SH-SY5Y (cell line): ENCODE measurements at regions not wholly inside any gene's neighbourhood (a gene's known extent, or its start where the extent isn't known, plus 50 kb on each side); places are given as distances from the start of the nearest gene placed in this dataset.

Source experiments
- GATA2 ChIP-seq: IDR thresholded peaks from 2 replicates; pipeline ENCODE4 v1.6.1; 2011; ENCODE audit warnings: mild to moderate bottlenecking, low read depth, low read length
- GATA3 ChIP-seq: IDR thresholded peaks from 2 replicates; pipeline ENCODE4 v1.6.1; 2011; ENCODE audit warnings: low read depth, mild to moderate bottlenecking, low read length, moderate library complexity

DNA sequence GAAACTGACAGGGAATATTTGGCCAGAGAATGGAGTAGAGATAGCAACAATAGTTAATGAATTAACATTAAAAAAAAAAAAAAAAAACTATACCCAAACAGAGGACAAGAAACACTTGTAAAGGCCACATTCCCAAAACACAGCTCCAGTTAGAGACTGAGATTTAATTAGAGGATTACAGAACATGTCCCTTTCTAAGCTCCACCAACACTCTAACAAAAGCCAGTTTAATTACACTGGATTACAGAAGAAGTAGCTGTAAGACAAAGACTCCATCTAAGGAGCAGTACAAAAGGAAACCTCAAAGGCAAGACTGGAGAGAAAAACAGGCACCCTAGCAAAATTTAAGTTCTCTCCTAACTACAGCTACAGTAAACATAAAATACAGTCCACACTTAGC lies 1247.7 kb upstream of the AGA start:
- no peak for TF ChIP-seq GATA2
- no peak for TF ChIP-seq GATA3

DNA sequence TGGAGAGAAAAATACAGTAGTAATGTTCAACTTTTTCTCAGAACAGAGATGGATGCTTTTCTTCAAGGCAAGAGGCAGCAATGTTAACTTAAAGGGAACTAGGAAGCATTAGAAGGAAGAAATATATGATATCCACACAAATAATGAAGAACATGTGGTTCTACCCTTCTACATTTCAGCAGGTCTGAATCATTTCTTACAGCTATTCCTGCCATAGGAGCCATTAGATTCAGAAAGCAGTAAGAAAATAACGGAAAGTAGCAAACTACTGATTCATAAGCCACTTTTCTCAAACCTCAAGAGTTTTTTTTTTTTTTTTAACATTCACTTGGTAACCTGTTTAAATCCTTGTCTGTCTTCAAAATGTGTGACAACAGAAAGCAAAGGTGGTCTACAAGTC lies 1251.6 kb upstream of the AGA start:
- no peak for TF ChIP-seq GATA2
- TF ChIP-seq GATA3 = no peak

- TF ChIP-seq GATA3 (no peak), GATA2 (no peak)
Measured at GRCh38 chr4:178696515-178696914, 1254.3 kb upstream of the AGA start.

- TF ChIP-seq GATA3 (no peak), GATA2 (no peak)
Measured at GRCh38 chr4:178712486-178712885, 1270.2 kb upstream of the AGA start.

DNA sequence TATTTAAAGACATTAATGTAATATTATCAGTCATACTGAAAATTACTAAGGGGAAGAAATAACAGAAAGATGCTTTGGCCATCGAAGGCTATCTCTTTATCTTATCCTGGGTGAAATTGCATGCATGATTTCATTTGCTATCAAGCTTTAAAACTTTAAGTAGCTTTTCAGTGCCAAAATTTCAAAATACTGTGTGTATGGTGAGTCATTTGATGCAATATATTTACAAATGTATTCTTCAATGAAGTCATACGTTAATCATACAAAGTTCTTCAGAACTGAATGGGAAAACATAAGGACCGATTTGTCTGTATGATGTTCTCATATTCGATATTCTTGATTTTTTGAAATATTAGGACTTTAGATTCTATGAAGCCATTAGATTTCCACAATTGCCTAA lies 1295.8 kb upstream of the AGA start:
- no peak for TF ChIP-seq GATA3
- no peak for TF ChIP-seq GATA2

- TF ChIP-seq GATA3 = no peak
- TF ChIP-seq GATA2 = no peak
Measured at GRCh38 chr4:178745203-178745602, 1303.0 kb upstream of the AGA start.

DNA sequence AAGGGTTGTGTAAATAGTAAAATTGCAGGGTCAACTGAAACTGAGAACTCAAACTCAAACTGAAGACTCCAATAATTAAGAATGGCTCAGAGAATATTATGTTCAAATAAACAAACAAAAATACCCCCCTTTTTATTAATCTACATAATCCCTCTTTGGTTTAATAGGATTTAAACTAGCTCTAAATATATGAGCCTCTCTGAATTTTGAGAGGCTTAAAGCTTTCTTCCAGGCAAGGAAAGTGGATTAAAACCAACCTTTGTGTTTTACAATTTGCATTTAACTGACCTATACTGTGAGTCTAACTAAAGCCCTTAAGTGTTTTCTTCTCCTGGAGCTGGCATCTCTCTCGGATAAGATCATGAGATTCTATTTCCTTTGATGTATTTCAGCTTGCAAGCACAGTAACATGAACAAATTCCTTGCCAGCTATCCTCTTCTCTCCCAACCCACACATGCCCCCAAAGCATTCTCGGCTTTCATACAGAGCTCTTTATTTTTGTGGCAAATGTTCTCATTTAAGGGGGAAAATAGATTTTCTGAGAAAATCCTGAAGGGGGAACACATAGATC lies 1310.8 kb upstream of the AGA start:
- TF ChIP-seq GATA3 (no peak), GATA2 (no peak)

- no peak for TF ChIP-seq GATA3
- no peak for TF ChIP-seq GATA2
Measured at GRCh38 chr4:178778496-178778895, 1336.3 kb upstream of the AGA start.

DNA sequence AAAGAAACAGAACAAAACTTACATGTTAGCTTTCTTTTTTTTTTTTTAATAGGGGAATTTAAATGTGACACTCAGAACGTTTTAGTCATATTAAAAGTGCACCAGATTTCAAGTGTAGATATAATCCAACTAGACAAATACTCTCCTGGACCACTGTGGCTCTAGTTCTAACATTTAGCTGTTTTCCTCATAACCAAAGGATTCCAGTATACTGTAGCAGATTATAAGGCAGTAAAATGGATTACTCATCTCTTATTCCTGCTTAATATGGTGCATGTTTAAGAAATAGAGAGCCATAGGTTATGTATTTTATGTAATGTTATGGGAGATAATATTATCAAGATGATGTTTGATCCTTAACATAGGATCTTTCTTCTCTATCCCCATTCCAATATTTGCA lies 1339.5 kb upstream of the AGA start:
- TF ChIP-seq GATA2 (no peak), GATA3 (no peak)

GRCh38 chr4:178784491-178784890 lies 1342.3 kb upstream of the AGA start:
- TF ChIP-seq GATA2 = no peak
- TF ChIP-seq GATA3 = no peak

- TF ChIP-seq GATA2 (no peak), GATA3 (no peak)
Measured at GRCh38 chr4:178789279-178789678, 1347.0 kb upstream of the AGA start.

- no peak for TF ChIP-seq GATA3
- TF ChIP-seq GATA2 = no peak
Measured at GRCh38 chr4:178799204-178799603, 1357.0 kb upstream of the AGA start.

DNA sequence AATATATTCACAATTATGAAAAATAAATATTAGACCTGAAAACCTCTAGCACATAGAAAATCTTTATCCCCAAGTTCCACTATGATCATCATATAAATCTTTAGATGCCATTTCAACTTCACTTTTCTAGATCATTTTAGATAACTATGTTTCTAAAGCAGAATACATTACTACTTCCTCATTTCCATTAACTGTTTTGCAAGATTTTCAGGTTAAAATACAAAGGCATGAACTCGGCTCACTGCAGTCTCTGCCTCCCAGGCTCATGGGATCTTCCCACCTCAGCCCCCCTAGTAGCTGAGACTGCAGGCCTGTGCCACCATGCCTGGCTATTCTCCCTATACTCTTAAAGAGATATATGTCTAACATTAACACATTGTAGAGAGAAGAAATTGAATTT lies 1365.9 kb upstream of the AGA start:
- no peak for TF ChIP-seq GATA2
- no peak for TF ChIP-seq GATA3

DNA sequence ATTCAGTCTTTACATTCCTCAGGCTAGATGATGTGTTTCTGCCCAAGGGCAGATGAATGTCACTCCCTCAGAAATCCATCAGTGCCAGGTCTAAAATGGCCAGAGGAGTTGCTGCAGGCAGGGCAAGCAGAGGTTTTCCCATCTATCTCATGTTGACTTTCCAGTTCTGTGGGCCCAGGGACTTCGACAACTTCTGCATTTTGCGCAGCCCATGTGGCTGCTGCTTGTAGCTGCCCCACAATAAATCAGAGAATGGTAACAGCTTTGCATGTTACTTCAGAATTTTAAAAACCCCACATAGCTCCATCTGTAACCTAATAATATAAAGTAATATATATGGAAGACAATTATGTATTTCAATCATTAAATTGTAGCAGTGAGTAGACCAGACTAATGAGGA lies 1367.7 kb upstream of the AGA start:
- no peak for TF ChIP-seq GATA2
- no peak for TF ChIP-seq GATA3

DNA sequence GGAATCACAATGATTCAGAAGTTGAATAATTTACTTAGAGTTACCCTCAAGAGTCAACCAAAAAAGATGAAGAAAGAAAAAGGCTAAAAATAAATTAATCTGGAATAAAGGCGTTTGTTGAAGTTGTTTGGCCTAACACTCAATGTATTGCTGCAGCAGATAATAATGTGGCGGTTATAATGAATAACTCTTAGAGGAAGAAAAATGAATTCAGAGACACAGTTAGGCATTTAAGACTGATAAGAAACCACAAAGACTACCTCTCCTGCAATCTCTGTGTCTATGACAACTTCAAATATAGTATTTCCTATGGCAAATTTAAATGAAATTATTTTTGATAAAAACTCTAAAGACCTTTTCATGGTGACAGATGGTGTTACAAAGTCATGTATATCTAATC lies 1369.1 kb upstream of the AGA start:
- no peak for TF ChIP-seq GATA3
- no peak for TF ChIP-seq GATA2

DNA sequence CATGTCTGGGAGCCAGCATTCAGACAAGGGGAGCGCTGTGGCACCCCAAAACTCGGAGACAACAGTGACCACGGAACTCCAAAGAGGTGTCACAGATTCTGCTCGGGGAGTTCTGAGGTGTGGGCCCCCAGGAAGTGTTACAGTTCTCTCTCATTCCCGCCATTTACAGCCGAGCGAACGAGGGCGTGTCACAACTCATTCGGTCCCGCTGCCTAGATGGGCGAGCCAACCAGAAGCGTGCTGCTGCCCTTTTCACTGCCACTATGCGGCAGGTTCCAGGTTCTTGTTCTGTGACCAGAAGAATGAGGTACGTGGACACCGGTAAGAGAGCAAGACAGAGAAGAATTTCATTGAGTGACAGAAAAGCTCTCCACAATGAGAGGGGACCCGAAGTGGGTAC lies 1370.6 kb upstream of the AGA start:
- TF ChIP-seq GATA3 = no peak
- TF ChIP-seq GATA2 = no peak

DNA sequence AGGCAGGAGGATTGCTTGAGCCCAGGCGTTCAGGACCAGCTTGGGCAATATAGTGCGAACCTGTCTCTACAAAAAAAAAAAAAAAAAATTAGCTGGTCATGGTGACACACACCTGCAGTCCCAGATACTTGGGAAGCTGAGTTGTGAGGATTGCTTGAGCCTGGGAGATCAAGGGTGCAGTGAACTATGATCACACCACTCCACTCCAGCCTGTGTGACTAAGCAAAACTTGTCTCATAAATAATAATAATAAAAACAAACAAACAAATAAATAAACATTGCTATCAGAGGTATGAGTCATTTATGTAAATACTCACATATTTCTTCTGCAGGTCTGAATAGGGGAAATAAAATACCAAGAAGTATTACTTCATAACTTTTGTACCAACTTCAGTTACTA lies 1372.7 kb upstream of the AGA start:
- TF ChIP-seq GATA2 = no peak
